Peyer's patch (tissue), 4 donors: ENCODE measurements at regions not wholly inside any gene's neighbourhood (a gene's known extent, or its start where the extent isn't known, plus 50 kb on each side); places are given as distances from the start of the nearest gene placed in this dataset.

Source experiments
- DNase-seq, 3 donors: peaks; one replicate each; pipeline ENCODE4 v3.0.0-alpha.2; 2017 to 2019
- H3K27ac ChIP-seq, 4 donors: fragments of 200-600 bp; sonication (generic); one replicate each; pipeline ENCODE4 v1.5.1; 2016 to 2019
- H3K27me3 ChIP-seq, 2 donors: fragments of 200-600 bp; sonication (generic); one replicate each; pipeline ENCODE4 v1.5.1; 2019
- H3K36me3 ChIP-seq, 3 donors: fragments of 200-600 bp; sonication (generic); one replicate each; pipeline ENCODE4 v1.5.1; 2016 to 2019
- H3K4me1 ChIP-seq, 4 donors: fragments of 200-600 bp; sonication (generic); one replicate each; pipeline ENCODE4 v1.5.1; 2016 to 2019
- H3K4me3 ChIP-seq, 4 donors: fragments of 200-600 bp; sonication (generic); 1 replicate in 3 of 4; 2 replicates in 1 of 4; pipeline ENCODE4 v1.5.1; 2016 to 2019; ENCODE audit warnings: mild to moderate bottlenecking in 1 of 4
- H3K9me3 ChIP-seq, 4 donors: fragments of 200-600 bp; sonication (generic); one replicate each; pipeline ENCODE4 v1.5.1; 2016 to 2019; ENCODE audit warnings: mild to moderate bottlenecking in 1 of 4
- CTCF ChIP-seq, 6 experiments: fragments of 450-650 bp in 4 of 6; fragments of 200-600 bp in 2 of 6; sonication (generic) in 1 of 6; IDR thresholded peaks; one replicate each; pipeline ENCODE4 v1.5.1; 2017 to 2019; ENCODE audit warnings: antibody characterized with exemption in 6 of 6, mild to moderate bottlenecking in 3 of 6, moderate library complexity in 1 of 6
- POLR2A ChIP-seq, 2 donors: fragments of 450-650 bp; IDR thresholded peaks; one replicate each; pipeline ENCODE4 v1.5.1; 2017; ENCODE audit warnings: antibody characterized with exemption in 2 of 2, mild to moderate bottlenecking in 2 of 2, moderate library complexity in 2 of 2

- no peak for DNase-seq
- no peak overlapping the region for H3K4me3 ChIP-seq
- no peaks in the 10 kb centered on the region for H3K27me3 ChIP-seq
- H3K36me3 ChIP-seq = no peaks in the 10 kb centered on the region
- no peaks in the 10 kb centered on the region for H3K4me1 ChIP-seq
- TF ChIP-seq CTCF (IDR thresholded peaks at IDR 0.05) (no peak), POLR2A (IDR thresholded peaks at IDR 0.05) (no peak)
- no peak overlapping the region for H3K27ac ChIP-seq
- no peaks in the 10 kb centered on the region for H3K9me3 ChIP-seq
Observed at GRCh38 chr14:51520087-51520486, 131.6 kb upstream of the FRMD6 start.

- H3K9me3 ChIP-seq = no peaks in the 10 kb centered on the region
- no peak overlapping the region for H3K27ac ChIP-seq
- no peaks in the 10 kb centered on the region for H3K27me3 ChIP-seq
- no peak for TF ChIP-seq POLR2A (IDR thresholded peaks at IDR 0.05)
- no peak for TF ChIP-seq CTCF (IDR thresholded peaks at IDR 0.05)
- H3K4me3 ChIP-seq = no peak overlapping the region
- H3K4me1 ChIP-seq = peaks cover 0 to 4% (median 0%) of the 10 kb centered on the region in 4 donors
- no peak for DNase-seq
- no peaks in the 10 kb centered on the region for H3K36me3 ChIP-seq
Observed at GRCh38 chr14:51521764-51522163, 129.9 kb upstream of the FRMD6 start.

- Histone ChIP-seq H3K27me3 (no peaks in the 10 kb centered on the region), H3K4me3 (no peak overlapping the region), H3K27ac (no peak overlapping the region), H3K9me3 (no peaks in the 10 kb centered on the region), H3K4me1 (peaks cover 0 to 4% (median 0%) of the 10 kb centered on the region in 4 donors), H3K36me3 (no peaks in the 10 kb centered on the region)
- no peak for DNase-seq
- TF ChIP-seq CTCF (IDR thresholded peaks at IDR 0.05) (no peak), POLR2A (IDR thresholded peaks at IDR 0.05) (no peak)
Observed at GRCh38 chr14:51523243-51523642, 128.5 kb upstream of the FRMD6 start.

GRCh38 chr14:51525739-51526138 is 126.0 kb upstream of the FRMD6 start:
- Histone ChIP-seq H3K27ac (no peak overlapping the region), H3K4me3 (no peak overlapping the region), H3K9me3 (no peaks in the 10 kb centered on the region), H3K27me3 (no peaks in the 10 kb centered on the region), H3K4me1 (peaks cover 0 to 4% (median 0%) of the 10 kb centered on the region in 4 donors), H3K36me3 (no peaks in the 10 kb centered on the region)
- no peak for DNase-seq
- TF ChIP-seq CTCF (IDR thresholded peaks at IDR 0.05) (no peak), POLR2A (IDR thresholded peaks at IDR 0.05) (no peak)

GRCh38 chr14:51527073-51527472 is 124.6 kb upstream of the FRMD6 start:
- peaks cover 0 to 4% (median 0%) of the 10 kb centered on the region in 4 donors for H3K4me1 ChIP-seq
- no peak for DNase-seq
- H3K4me3 ChIP-seq = no peak overlapping the region
- no peaks in the 10 kb centered on the region for H3K27me3 ChIP-seq
- H3K36me3 ChIP-seq = no peaks in the 10 kb centered on the region
- no peak overlapping the region for H3K27ac ChIP-seq
- TF ChIP-seq POLR2A (IDR thresholded peaks at IDR 0.05) (no peak), CTCF (IDR thresholded peaks at IDR 0.05) (no peak)
- no peaks in the 10 kb centered on the region for H3K9me3 ChIP-seq

GRCh38 chr14:51529736-51530135 is 122.0 kb upstream of the FRMD6 start:
- peaks cover 0 to 4% (median 0%) of the 10 kb centered on the region in 4 donors for H3K4me1 ChIP-seq
- no peaks in the 10 kb centered on the region for H3K27me3 ChIP-seq
- no peaks in the 10 kb centered on the region for H3K9me3 ChIP-seq
- H3K4me3 ChIP-seq = no peak overlapping the region
- TF ChIP-seq CTCF (IDR thresholded peaks at IDR 0.05) = no peak
- no peak for TF ChIP-seq POLR2A (IDR thresholded peaks at IDR 0.05)
- no peaks in the 10 kb centered on the region for H3K36me3 ChIP-seq
- no peak for DNase-seq
- no peak overlapping the region for H3K27ac ChIP-seq
